ENCODE measurements at regions not wholly inside any gene's neighbourhood (a gene's known extent, or its start where the extent isn't known, plus 50 kb on each side); places are given as distances from the start of the nearest gene placed in this dataset.
A peak's percentile ranks its signal among the peaks of the same experiment; 100 is the strongest.
"Not testable (repeated sequence)": the region's sequence is repeated elsewhere in the genome, so short reads cannot be mapped to it uniquely, and the experiment has no call there.

GRCh38 chr11:96551136-96551535, 161.3 kb downstream of the JRKL start:
- H4K20me1 ChIP-seq (ENCODE audit: low read length), result no peaks in the 10 kb centered on the region
- ChIA-PET CTCF (no interaction called here), POLR2A (ENCODE audit: unreplicated experiment) (no interaction called here)
- intact Hi-C loops (cut with micrococcal nuclease), result no loop called here
- H3K4me2 ChIP-seq (ENCODE audit: low read length), result no peak overlapping the region
- no peak for TF ChIP-seq EZH2 (IDR thresholded peaks at IDR 0.05; ENCODE audit: low read length, unreplicated experiment)
- no peak overlapping the region for H3K27ac ChIP-seq (ENCODE audit: low read length)
- H3K9ac ChIP-seq (ENCODE audit: low read length), result no peak overlapping the region
- no peaks in the 10 kb centered on the region for H3K9me3 ChIP-seq (ENCODE audit: low read length)
- H3K36me3 ChIP-seq (ENCODE audit: low read depth, low read length), result no peaks in the 10 kb centered on the region
- ATAC-seq, result no peak
- no TSS peak for BruUV-seq (replicated peaks)
- H3K27me3 ChIP-seq (ENCODE audit: low read length), result peaks cover 22% of the 10 kb centered on the region
- H2AFZ ChIP-seq (ENCODE audit: low read length), result no peak overlapping the region
- no peaks in the 10 kb centered on the region for H3F3A ChIP-seq (ENCODE audit: low read length, unreplicated experiment)
- peak; percentile 1 for DNase-seq
- no peaks in the 10 kb centered on the region for H3K4me1 ChIP-seq (ENCODE audit: insufficient read depth, low read length)
- no peaks in the 10 kb centered on the region for H3K79me2 ChIP-seq (ENCODE audit: low read length)
- H3K4me3 ChIP-seq (ENCODE audit: low read length), result no peak overlapping the region
- no peaks in the 10 kb centered on the region for H3K9me2 ChIP-seq (replicated peaks; ENCODE audit: low read length)

DNA sequence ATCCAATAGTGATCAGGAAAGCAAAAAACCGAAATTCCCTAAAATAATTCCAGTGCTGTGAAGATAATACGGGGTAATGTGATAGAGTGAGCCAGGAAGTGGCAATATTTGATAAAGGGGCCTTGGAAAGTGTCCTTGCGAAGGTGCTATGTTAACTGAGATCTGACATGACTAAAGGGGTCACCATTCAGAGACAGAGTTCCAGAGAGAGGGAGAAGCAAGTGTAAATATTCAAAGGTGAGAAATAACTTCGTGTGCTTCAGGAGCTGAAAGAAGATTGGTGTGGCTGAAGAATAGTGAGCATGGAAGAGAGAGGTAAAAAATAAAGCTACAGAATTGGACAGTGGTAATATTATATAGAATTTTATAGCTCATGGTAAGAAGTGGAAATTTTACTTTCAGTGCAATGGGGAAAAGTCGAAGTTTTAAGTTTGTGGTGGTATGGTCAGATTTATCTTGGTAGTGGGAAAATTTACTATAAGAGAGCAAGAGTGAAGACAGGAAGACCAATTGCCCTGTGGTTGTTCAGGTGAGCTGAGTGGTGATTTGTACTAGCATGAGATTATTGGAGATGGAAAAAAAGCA, 164.5 kb downstream of the JRKL start:
- intact Hi-C loops (cut with micrococcal nuclease), result no loop called here
- BruUV-seq (replicated peaks), result no TSS peak
- no peak overlapping the region for H3K4me2 ChIP-seq (ENCODE audit: low read length)
- H3K36me3 ChIP-seq (ENCODE audit: low read depth, low read length), result no peaks in the 10 kb centered on the region
- no peaks in the 10 kb centered on the region for H3K79me2 ChIP-seq (ENCODE audit: low read length)
- H3K27ac ChIP-seq (ENCODE audit: low read length), result no peak overlapping the region
- H3K9ac ChIP-seq (ENCODE audit: low read length), result no peak overlapping the region
- H3K4me1 ChIP-seq (ENCODE audit: insufficient read depth, low read length), result no peaks in the 10 kb centered on the region
- no peak overlapping the region for H3K4me3 ChIP-seq (ENCODE audit: low read length)
- ChIA-PET POLR2A (ENCODE audit: unreplicated experiment) (no interaction called here), CTCF (no interaction called here)
- no peaks in the 10 kb centered on the region for H3K9me3 ChIP-seq (ENCODE audit: low read length)
- no peak for TF ChIP-seq EZH2 (IDR thresholded peaks at IDR 0.05; ENCODE audit: low read length, unreplicated experiment)
- no peak for TF ChIP-seq EZH2phosphoT487 (IDR thresholded peaks at IDR 0.05; ENCODE audit: borderline replicate concordance, low read length)
- no peak for TF ChIP-seq CTCF (conservative IDR thresholded peaks at IDR 0.05; ENCODE audit: low read depth, low read length)
- H2AFZ ChIP-seq (ENCODE audit: low read length), result no peak overlapping the region
- DNase-seq (peak; percentile 0), ATAC-seq (no peak)
- H3K27me3 ChIP-seq (ENCODE audit: low read length), result peaks cover 22% of the 10 kb centered on the region
- no peaks in the 10 kb centered on the region for H4K20me1 ChIP-seq (ENCODE audit: low read length)
- H3K9me2 ChIP-seq (replicated peaks; ENCODE audit: low read length), result no peaks in the 10 kb centered on the region
- H3F3A ChIP-seq (ENCODE audit: low read length, unreplicated experiment), result no peaks in the 10 kb centered on the region

DNA sequence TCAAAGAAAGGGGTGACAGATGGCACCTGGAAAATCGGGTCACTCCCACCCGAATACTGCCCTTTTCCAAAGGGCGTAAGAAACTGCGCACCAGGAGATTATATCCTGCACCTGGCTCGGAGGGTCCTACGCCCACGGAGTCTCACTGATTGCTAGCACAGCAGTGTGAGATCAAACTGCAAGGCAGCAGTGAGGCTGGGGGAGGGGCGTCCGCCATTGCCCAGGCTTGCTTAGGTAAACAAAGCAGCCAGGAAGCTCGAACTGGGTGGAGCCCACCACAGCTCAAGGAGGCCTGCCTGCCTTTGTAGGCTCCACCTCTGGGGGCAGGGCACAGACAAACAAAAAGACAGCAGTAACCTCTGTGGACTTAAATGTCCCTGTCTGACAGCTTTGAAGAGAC, 166.0 kb downstream of the JRKL start:
- H3K9me3 ChIP-seq (ENCODE audit: low read length); H3K4me3 ChIP-seq (ENCODE audit: low read length); CTCF ChIA-PET; H3K4me1 ChIP-seq (ENCODE audit: insufficient read depth, low read length); H3F3A ChIP-seq (ENCODE audit: low read length, unreplicated experiment); H3K79me2 ChIP-seq (ENCODE audit: low read length); intact Hi-C loops (cut with micrococcal nuclease); ATAC-seq; H4K20me1 ChIP-seq (ENCODE audit: low read length); POLR2A ChIA-PET (ENCODE audit: unreplicated experiment); H3K9me2 ChIP-seq (replicated peaks; ENCODE audit: low read length); H3K27ac ChIP-seq (ENCODE audit: low read length); H2AFZ ChIP-seq (ENCODE audit: low read length); H3K9ac ChIP-seq (ENCODE audit: low read length); BruUV-seq (replicated peaks); H3K36me3 ChIP-seq (ENCODE audit: low read depth, low read length); H3K4me2 ChIP-seq (ENCODE audit: low read length); DNase-seq: not testable (repeated sequence)
- peaks cover 22% of the 10 kb centered on the region for H3K27me3 ChIP-seq (ENCODE audit: low read length)

DNA sequence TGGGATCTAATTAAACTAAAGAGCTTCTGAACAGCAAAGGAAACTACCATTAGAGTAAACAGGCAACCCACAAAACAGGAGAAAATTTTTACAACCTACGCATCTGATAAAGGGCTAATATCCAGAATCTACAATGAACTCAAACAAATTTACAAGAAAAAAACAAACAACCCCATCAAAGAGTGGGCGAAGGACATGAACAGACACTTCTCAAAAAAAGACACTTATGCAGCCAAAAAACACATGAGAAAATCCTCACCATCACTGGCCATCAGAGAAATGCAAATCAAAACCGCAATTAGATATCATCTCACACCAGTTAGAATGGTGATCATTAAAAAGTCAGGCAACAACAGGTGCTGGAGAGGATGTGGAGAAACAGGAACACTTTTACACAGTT, 170.9 kb downstream of the JRKL start:
- H3F3A ChIP-seq (ENCODE audit: low read length, unreplicated experiment); intact Hi-C loops (cut with micrococcal nuclease); H3K4me2 ChIP-seq (ENCODE audit: low read length); H3K9me2 ChIP-seq (replicated peaks; ENCODE audit: low read length); POLR2A ChIA-PET (ENCODE audit: unreplicated experiment); H3K9me3 ChIP-seq (ENCODE audit: low read length); CTCF ChIA-PET; ATAC-seq; H3K27me3 ChIP-seq (ENCODE audit: low read length); H3K36me3 ChIP-seq (ENCODE audit: low read depth, low read length); H3K4me1 ChIP-seq (ENCODE audit: insufficient read depth, low read length); H3K9ac ChIP-seq (ENCODE audit: low read length); H3K4me3 ChIP-seq (ENCODE audit: low read length); H3K79me2 ChIP-seq (ENCODE audit: low read length); H2AFZ ChIP-seq (ENCODE audit: low read length); BruUV-seq (replicated peaks); H4K20me1 ChIP-seq (ENCODE audit: low read length); DNase-seq; H3K27ac ChIP-seq (ENCODE audit: low read length): not testable (repeated sequence)
